COR-L47 (cell line): ENCODE measurements at regions not wholly inside any gene's neighbourhood (a gene's known extent, or its start where the extent isn't known, plus 50 kb on each side); places are given as distances from the start of the nearest gene placed in this dataset.

Experiments
- DNase-seq: peaks from one replicate; lab custom pipeline; 2025; lab: John Stamatoyannopoulos, UW

- DNase-seq, result no peak
Observed at GRCh38 chr16:11401161-11402050, 56.1 kb downstream of the RMI2 start.

GRCh38 chr16:11402051-11402744, 56.9 kb downstream of the RMI2 start:
- no peak for DNase-seq

GRCh38 chr16:11402745-11403533, 57.7 kb downstream of the RMI2 start:
- DNase-seq, result no peak

GRCh38 chr16:11403534-11403795, 58.2 kb downstream of the RMI2 start:
- no peak for DNase-seq

- no peak for DNase-seq
Observed at GRCh38 chr16:11403920-11404319, 58.7 kb downstream of the RMI2 start.

GRCh38 chr16:11404603-11405002, 59.3 kb downstream of the RMI2 start:
- no peak for DNase-seq

- no peak for DNase-seq
Observed at GRCh38 chr16:11405331-11406176, 60.3 kb downstream of the RMI2 start.

- DNase-seq, result no peak
Observed at GRCh38 chr16:11406177-11406560, 60.9 kb downstream of the RMI2 start.

GRCh38 chr16:11407047-11407982, 62.1 kb downstream of the RMI2 start:
- DNase-seq, result peak; percentile 57

- DNase-seq, result no peak
Observed at GRCh38 chr16:11408216-11408615, 63.0 kb downstream of the RMI2 start.

- DNase-seq, result no peak
Observed at GRCh38 chr16:11409398-11409797, 64.1 kb downstream of the RMI2 start.

- no peak for DNase-seq
Observed at GRCh38 chr16:11410376-11411058, 65.3 kb downstream of the RMI2 start.

- no peak for DNase-seq
Observed at GRCh38 chr16:11411059-11411550, 65.8 kb downstream of the RMI2 start.

GRCh38 chr16:11412175-11412904, 67.1 kb downstream of the RMI2 start:
- no peak for DNase-seq

- no peak for DNase-seq
Observed at GRCh38 chr16:11412965-11413887, 68.0 kb downstream of the RMI2 start.

- no peak for DNase-seq
Observed at GRCh38 chr16:11413907-11414595, 68.8 kb downstream of the RMI2 start.
